ENCODE measurements at regions not wholly inside any gene's neighbourhood (a gene's known extent, or its start where the extent isn't known, plus 50 kb on each side); places are given as distances from the start of the nearest gene placed in this dataset.

- Mint-ChIP-seq H3K36me3 (no peaks in the 10 kb centered on the region), H3K27me3 (no peaks in the 10 kb centered on the region), H3K9me3 (no peaks in the 10 kb centered on the region), H3K27ac (no peak overlapping the region), H3K4me3 (no peak overlapping the region), H3K4me1 (ENCODE audit: low read depth) (no peaks in the 10 kb centered on the region)
- intact Hi-C loops (cut with micrococcal nuclease) = no loop called here
- ChIA-PET POLR2A (no interaction called here), CTCF (no interaction called here)
- DNase-seq = no peak
Measured at GRCh38 chr2:107363806-107364205, 462.9 kb upstream of the RGPD4 start.

- ChIA-PET POLR2A (no interaction called here), CTCF (no interaction called here)
- Mint-ChIP-seq H3K9me3 (no peaks in the 10 kb centered on the region), H3K27me3 (no peaks in the 10 kb centered on the region), H3K27ac (no peak overlapping the region), H3K36me3 (no peaks in the 10 kb centered on the region), H3K4me1 (ENCODE audit: low read depth) (no peaks in the 10 kb centered on the region), H3K4me3 (no peak overlapping the region)
- intact Hi-C loops (cut with micrococcal nuclease) = no loop called here
- no peak for DNase-seq
Measured at GRCh38 chr2:107364361-107364950, 462.2 kb upstream of the RGPD4 start.

GRCh38 chr2:107374249-107374648 is 452.4 kb upstream of the RGPD4 start:
- CTCF ChIA-PET = no interaction called here
- intact Hi-C loops (cut with micrococcal nuclease) = no loop called here
- POLR2A ChIA-PET = no interaction called here
- Mint-ChIP-seq H3K27me3 (no peaks in the 10 kb centered on the region), H3K4me1 (ENCODE audit: low read depth) (no peaks in the 10 kb centered on the region), H3K9me3 (peaks cover 10% of the 10 kb centered on the region), H3K4me3 (no peak overlapping the region), H3K36me3 (no peaks in the 10 kb centered on the region), H3K27ac (no peak overlapping the region)
- DNase-seq = no peak

GRCh38 chr2:107376909-107377308 is 449.8 kb upstream of the RGPD4 start:
- Mint-ChIP-seq H3K9me3 (peaks cover 5% of the 10 kb centered on the region), H3K4me1 (ENCODE audit: low read depth) (no peaks in the 10 kb centered on the region), H3K4me3 (no peak overlapping the region), H3K36me3 (no peaks in the 10 kb centered on the region), H3K27ac (no peak overlapping the region), H3K27me3 (no peaks in the 10 kb centered on the region)
- ChIA-PET POLR2A (no interaction called here), CTCF (no interaction called here)
- intact Hi-C loops (cut with micrococcal nuclease) = no loop called here
- no peak for DNase-seq

GRCh38 chr2:107380912-107381311 is 445.8 kb upstream of the RGPD4 start:
- intact Hi-C loops (cut with micrococcal nuclease) = no loop called here
- H3K36me3 Mint-ChIP-seq = no peaks in the 10 kb centered on the region
- no peaks in the 10 kb centered on the region for H3K4me1 Mint-ChIP-seq (ENCODE audit: low read depth)
- H3K9me3 Mint-ChIP-seq = no peaks in the 10 kb centered on the region
- POLR2A ChIA-PET = no interaction called here
- H3K4me3 Mint-ChIP-seq = no peak overlapping the region
- H3K27ac Mint-ChIP-seq = no peak overlapping the region
- H3K27me3 Mint-ChIP-seq = no peaks in the 10 kb centered on the region
- CTCF ChIA-PET = no interaction called here
- no peak for DNase-seq

- Mint-ChIP-seq H3K4me1 (ENCODE audit: low read depth) (no peaks in the 10 kb centered on the region), H3K4me3 (no peak overlapping the region), H3K36me3 (no peaks in the 10 kb centered on the region), H3K9me3 (peaks cover 4% of the 10 kb centered on the region), H3K27me3 (no peaks in the 10 kb centered on the region), H3K27ac (no peak overlapping the region)
- no peak for DNase-seq
- intact Hi-C loops (cut with micrococcal nuclease) = no loop called here
- ChIA-PET CTCF (no interaction called here), POLR2A (no interaction called here)
Measured at GRCh38 chr2:107383691-107384090, 443.0 kb upstream of the RGPD4 start.

- intact Hi-C loops (cut with micrococcal nuclease) = no loop called here
- POLR2A ChIA-PET = no interaction called here
- no peak overlapping the region for H3K27ac Mint-ChIP-seq
- no peak for DNase-seq
- CTCF ChIA-PET = no interaction called here
- no peak overlapping the region for H3K4me3 Mint-ChIP-seq
- no peaks in the 10 kb centered on the region for H3K27me3 Mint-ChIP-seq
- no peaks in the 10 kb centered on the region for H3K36me3 Mint-ChIP-seq
- H3K9me3 Mint-ChIP-seq = peaks cover 4% of the 10 kb centered on the region
- H3K4me1 Mint-ChIP-seq (ENCODE audit: low read depth) = no peaks in the 10 kb centered on the region
Measured at GRCh38 chr2:107384422-107384821, 442.3 kb upstream of the RGPD4 start.

- no peaks in the 10 kb centered on the region for H3K4me1 Mint-ChIP-seq (ENCODE audit: low read depth)
- H3K27ac Mint-ChIP-seq = no peak overlapping the region
- POLR2A ChIA-PET = no interaction called here
- CTCF ChIA-PET = no interaction called here
- intact Hi-C loops (cut with micrococcal nuclease) = no loop called here
- DNase-seq = no peak
- no peaks in the 10 kb centered on the region for H3K27me3 Mint-ChIP-seq
- no peak overlapping the region for H3K4me3 Mint-ChIP-seq
- peaks cover 6% of the 10 kb centered on the region for H3K9me3 Mint-ChIP-seq
- H3K36me3 Mint-ChIP-seq = no peaks in the 10 kb centered on the region
Measured at GRCh38 chr2:107385921-107386320, 440.8 kb upstream of the RGPD4 start.

GRCh38 chr2:107392241-107392704 is 434.4 kb upstream of the RGPD4 start:
- H3K27me3 Mint-ChIP-seq = no peaks in the 10 kb centered on the region
- H3K36me3 Mint-ChIP-seq = no peaks in the 10 kb centered on the region
- no peak overlapping the region for H3K4me3 Mint-ChIP-seq
- H3K4me1 Mint-ChIP-seq (ENCODE audit: low read depth) = no peaks in the 10 kb centered on the region
- POLR2A ChIA-PET = no interaction called here
- DNase-seq = no peak
- CTCF ChIA-PET = no interaction called here
- H3K27ac Mint-ChIP-seq = no peak overlapping the region
- peaks cover 6% of the 10 kb centered on the region for H3K9me3 Mint-ChIP-seq
- intact Hi-C loops (cut with micrococcal nuclease) = no loop called here

- no peaks in the 10 kb centered on the region for H3K27me3 Mint-ChIP-seq
- no peak overlapping the region for H3K27ac Mint-ChIP-seq
- ChIA-PET POLR2A (no interaction called here), CTCF (no interaction called here)
- H3K4me1 Mint-ChIP-seq (ENCODE audit: low read depth) = no peaks in the 10 kb centered on the region
- no peak overlapping the region for H3K4me3 Mint-ChIP-seq
- DNase-seq = no peak
- intact Hi-C loops (cut with micrococcal nuclease) = no loop called here
- H3K36me3 Mint-ChIP-seq = no peaks in the 10 kb centered on the region
- peaks cover 3% of the 10 kb centered on the region for H3K9me3 Mint-ChIP-seq
Measured at GRCh38 chr2:107393516-107393915, 433.2 kb upstream of the RGPD4 start.

- Mint-ChIP-seq H3K36me3 (no peaks in the 10 kb centered on the region), H3K27me3 (no peaks in the 10 kb centered on the region), H3K9me3 (no peaks in the 10 kb centered on the region), H3K4me3 (no peak overlapping the region), H3K4me1 (ENCODE audit: low read depth) (no peaks in the 10 kb centered on the region), H3K27ac (no peak overlapping the region)
- intact Hi-C loops (cut with micrococcal nuclease) = no loop called here
- no peak for DNase-seq
- ChIA-PET CTCF (interaction anchor here (0.7 kb wide), 1 partner anchor 42 kb away, joined by 3 read pairs; no protein-coding TSS in a partner anchor), POLR2A (no interaction called here)
Measured at GRCh38 chr2:107398683-107399082, 428.0 kb upstream of the RGPD4 start.

- H3K36me3 Mint-ChIP-seq = no peaks in the 10 kb centered on the region
- CTCF ChIA-PET = no interaction called here
- no peak overlapping the region for H3K4me3 Mint-ChIP-seq
Measured at GRCh38 chr2:107402330-107402729, 424.4 kb upstream of the RGPD4 start.

GRCh38 chr2:107405261-107405660 is 421.4 kb upstream of the RGPD4 start:
- CTCF ChIA-PET = no interaction called here
- no peaks in the 10 kb centered on the region for H3K4me1 Mint-ChIP-seq (ENCODE audit: low read depth)
- POLR2A ChIA-PET = no interaction called here
- no peak for DNase-seq
- H3K36me3 Mint-ChIP-seq = no peaks in the 10 kb centered on the region
- no peaks in the 10 kb centered on the region for H3K27me3 Mint-ChIP-seq
- no peak overlapping the region for H3K4me3 Mint-ChIP-seq
- intact Hi-C loops (cut with micrococcal nuclease) = no loop called here
- no peak overlapping the region for H3K27ac Mint-ChIP-seq
- H3K9me3 Mint-ChIP-seq = no peaks in the 10 kb centered on the region

More at GRCh38 chr2:107402330-107402729, 424.4 kb upstream of the RGPD4 start:
- intact Hi-C loops (cut with micrococcal nuclease) = no loop called here
- Mint-ChIP-seq H3K4me1 (ENCODE audit: low read depth) (no peaks in the 10 kb centered on the region), H3K9me3 (no peaks in the 10 kb centered on the region), H3K27ac (no peak overlapping the region), H3K27me3 (no peaks in the 10 kb centered on the region)
- POLR2A ChIA-PET = no interaction called here
- no peak for DNase-seq

- ChIA-PET CTCF (no interaction called here), POLR2A (no interaction called here)
- no peaks in the 10 kb centered on the region for H3K9me3 Mint-ChIP-seq
- no peaks in the 10 kb centered on the region for H3K4me1 Mint-ChIP-seq (ENCODE audit: low read depth)
- no peak for DNase-seq
- no peaks in the 10 kb centered on the region for H3K36me3 Mint-ChIP-seq
- H3K4me3 Mint-ChIP-seq = no peak overlapping the region
- no peak overlapping the region for H3K27ac Mint-ChIP-seq
- H3K27me3 Mint-ChIP-seq = no peaks in the 10 kb centered on the region
- intact Hi-C loops (cut with micrococcal nuclease) = no loop called here
Measured at GRCh38 chr2:107407017-107407416, 419.7 kb upstream of the RGPD4 start.
